Mucosa of rectum (tissue), 2 donors: ENCODE measurements at regions not wholly inside any gene's neighbourhood (a gene's known extent, or its start where the extent isn't known, plus 50 kb on each side); places are given as distances from the start of the nearest gene placed in this dataset.

Source experiments
- H3K27ac ChIP-seq, 2 donors: one replicate each; pipeline ENCODE4 v1.7.0; 2013; ENCODE audit warnings: inconsistent platforms in 2 of 2, low read depth in 2 of 2, low read length in 2 of 2
- H3K27me3 ChIP-seq, 2 donors: one replicate each; pipeline ENCODE4 v1.7.0; 2013; ENCODE audit warnings: low read length in 2 of 2; ENCODE audit not compliant: control insufficient read depth in 2 of 2, insufficient read depth in 2 of 2
- H3K36me3 ChIP-seq, 2 donors: one replicate each; pipeline ENCODE4 v1.7.0; 2013; ENCODE audit warnings: low read length in 2 of 2; ENCODE audit not compliant: control insufficient read depth in 2 of 2, insufficient read depth in 2 of 2
- H3K4me1 ChIP-seq, 2 donors: one replicate each; pipeline ENCODE4 v1.7.0; 2013; ENCODE audit warnings: low read length in 2 of 2, mild to moderate bottlenecking in 1 of 2; ENCODE audit not compliant: control insufficient read depth in 2 of 2, insufficient read depth in 2 of 2
- H3K4me3 ChIP-seq, 2 donors: one replicate each; pipeline ENCODE4 v1.7.0; 2013; ENCODE audit warnings: low read length in 2 of 2
- H3K9ac ChIP-seq, 2 donors: one replicate each; pipeline ENCODE4 v1.7.0; 2013; ENCODE audit warnings: low read length in 2 of 2, low read depth in 1 of 2, mild to moderate bottlenecking in 1 of 2
- H3K9me3 ChIP-seq, 2 donors: one replicate each; pipeline ENCODE4 v1.7.0; 2013; ENCODE audit warnings: low read length in 2 of 2; ENCODE audit not compliant: control insufficient read depth in 2 of 2
- donor health status: healthy.
- donor health status: Normal muscosa, but diverticular disease.

- no peak overlapping the region for H3K27ac ChIP-seq
- no peak overlapping the region for H3K9ac ChIP-seq
- no peaks in the 10 kb centered on the region for H3K9me3 ChIP-seq
- no peaks in the 10 kb centered on the region for H3K36me3 ChIP-seq
- H3K4me1 ChIP-seq, result no peaks in the 10 kb centered on the region
- H3K27me3 ChIP-seq, result no peaks in the 10 kb centered on the region
- no peak overlapping the region for H3K4me3 ChIP-seq
Observed at GRCh38 chr5:155969537-155969936, 357.4 kb upstream of the SGCD start.

- Histone ChIP-seq H3K36me3 (no peaks in the 10 kb centered on the region), H3K27ac (no peak overlapping the region), H3K9me3 (no peaks in the 10 kb centered on the region), H3K4me1 (no peaks in the 10 kb centered on the region), H3K27me3 (no peaks in the 10 kb centered on the region), H3K4me3 (no peak overlapping the region), H3K9ac (no peak overlapping the region)
Observed at GRCh38 chr5:155974369-155974768, 352.6 kb upstream of the SGCD start.

- no peaks in the 10 kb centered on the region for H3K27me3 ChIP-seq
- H3K36me3 ChIP-seq, result no peaks in the 10 kb centered on the region
- H3K27ac ChIP-seq, result no peak overlapping the region
- no peak overlapping the region for H3K4me3 ChIP-seq
- no peaks in the 10 kb centered on the region for H3K4me1 ChIP-seq
- H3K9ac ChIP-seq, result no peak overlapping the region
- H3K9me3 ChIP-seq, result no peaks in the 10 kb centered on the region
Observed at GRCh38 chr5:155978850-155979249, 348.1 kb upstream of the SGCD start.

GRCh38 chr5:155982354-155982753 is 344.6 kb upstream of the SGCD start:
- H3K4me1 ChIP-seq, result no peaks in the 10 kb centered on the region
- H3K9ac ChIP-seq, result no peak overlapping the region
- no peaks in the 10 kb centered on the region for H3K36me3 ChIP-seq
- no peak overlapping the region for H3K4me3 ChIP-seq
- no peaks in the 10 kb centered on the region for H3K9me3 ChIP-seq
- H3K27ac ChIP-seq, result no peak overlapping the region
- no peaks in the 10 kb centered on the region for H3K27me3 ChIP-seq

- H3K4me1 ChIP-seq, result no peaks in the 10 kb centered on the region
- H3K36me3 ChIP-seq, result no peaks in the 10 kb centered on the region
- no peaks in the 10 kb centered on the region for H3K27me3 ChIP-seq
- no peak overlapping the region for H3K4me3 ChIP-seq
- H3K27ac ChIP-seq, result no peak overlapping the region
- H3K9ac ChIP-seq, result no peak overlapping the region
- H3K9me3 ChIP-seq, result no peaks in the 10 kb centered on the region
Observed at GRCh38 chr5:155983954-155984353, 343.0 kb upstream of the SGCD start.

GRCh38 chr5:155987265-155987810 is 339.6 kb upstream of the SGCD start:
- H3K4me1 ChIP-seq, result no peaks in the 10 kb centered on the region
- H3K9ac ChIP-seq, result no peak overlapping the region
- no peak overlapping the region for H3K4me3 ChIP-seq
- no peaks in the 10 kb centered on the region for H3K9me3 ChIP-seq
- H3K36me3 ChIP-seq, result no peaks in the 10 kb centered on the region
- H3K27ac ChIP-seq, result no peak overlapping the region
- no peaks in the 10 kb centered on the region for H3K27me3 ChIP-seq

GRCh38 chr5:155989879-155990278 is 337.1 kb upstream of the SGCD start:
- Histone ChIP-seq H3K9me3 (no peaks in the 10 kb centered on the region), H3K27me3 (no peaks in the 10 kb centered on the region), H3K36me3 (no peaks in the 10 kb centered on the region), H3K4me1 (no peaks in the 10 kb centered on the region), H3K4me3 (no peak overlapping the region), H3K9ac (no peak overlapping the region), H3K27ac (no peak overlapping the region)

GRCh38 chr5:155996123-155996522 is 330.8 kb upstream of the SGCD start:
- Histone ChIP-seq H3K4me1 (no peaks in the 10 kb centered on the region), H3K4me3 (no peak overlapping the region), H3K9me3 (no peaks in the 10 kb centered on the region), H3K9ac (no peak overlapping the region), H3K27ac (no peak overlapping the region), H3K27me3 (no peaks in the 10 kb centered on the region), H3K36me3 (no peaks in the 10 kb centered on the region)

- Histone ChIP-seq H3K36me3 (no peaks in the 10 kb centered on the region), H3K9me3 (no peaks in the 10 kb centered on the region), H3K4me3 (no peak overlapping the region), H3K27me3 (no peaks in the 10 kb centered on the region), H3K4me1 (no peaks in the 10 kb centered on the region), H3K27ac (no peak overlapping the region), H3K9ac (no peak overlapping the region)
Observed at GRCh38 chr5:155998257-155998656, 328.7 kb upstream of the SGCD start.

- no peaks in the 10 kb centered on the region for H3K4me1 ChIP-seq
- no peaks in the 10 kb centered on the region for H3K9me3 ChIP-seq
- no peak overlapping the region for H3K9ac ChIP-seq
- no peaks in the 10 kb centered on the region for H3K36me3 ChIP-seq
- H3K4me3 ChIP-seq, result no peak overlapping the region
- no peak overlapping the region for H3K27ac ChIP-seq
- H3K27me3 ChIP-seq, result no peaks in the 10 kb centered on the region
Observed at GRCh38 chr5:156000115-156000514, 326.8 kb upstream of the SGCD start.

- Histone ChIP-seq H3K4me1 (no peaks in the 10 kb centered on the region), H3K4me3 (no peak overlapping the region), H3K36me3 (no peaks in the 10 kb centered on the region), H3K9ac (no peak overlapping the region), H3K27me3 (no peaks in the 10 kb centered on the region), H3K27ac (no peak overlapping the region), H3K9me3 (no peaks in the 10 kb centered on the region)
Observed at GRCh38 chr5:156004754-156005153, 322.2 kb upstream of the SGCD start.
